Fibroblast of lung (primary cell): ENCODE measurements at regions not wholly inside any gene's neighbourhood (a gene's known extent, or its start where the extent isn't known, plus 50 kb on each side); places are given as distances from the start of the nearest gene placed in this dataset.

Source experiments
- DNase-seq, 2 donors: peaks; one replicate each; pipeline versions ENCODE4 v3.0.0 to v3.0.0-alpha.2; 2010; ENCODE audit warnings: low read depth in 2 of 2
- H2AFZ ChIP-seq: 2 replicates; pipeline ENCODE4 v1.5.1; 2012; ENCODE audit warnings: low read length, control low read depth, inconsistent platforms
- H3K27ac ChIP-seq: 2 replicates; pipeline ENCODE4 v1.5.1; 2011; ENCODE audit warnings: low read length, control low read depth; ENCODE audit not compliant: insufficient read depth
- H3K27me3 ChIP-seq: 2 replicates; pipeline ENCODE4 v1.5.1; 2011; ENCODE audit warnings: mild to moderate bottlenecking, low read length; ENCODE audit not compliant: control insufficient read depth, insufficient read depth
- H3K36me3 ChIP-seq: 2 replicates; pipeline ENCODE4 v1.5.1; 2011; ENCODE audit warnings: low read length; ENCODE audit not compliant: control insufficient read depth, insufficient read depth
- H3K4me1 ChIP-seq: 2 replicates; pipeline ENCODE4 v1.5.1; 2011; ENCODE audit warnings: low read length; ENCODE audit not compliant: control insufficient read depth, insufficient read depth; ENCODE audit errors: extremely low read depth
- H3K4me2 ChIP-seq: 2 replicates; pipeline ENCODE4 v1.5.1; 2011; ENCODE audit warnings: low read length, control low read depth; ENCODE audit not compliant: insufficient read depth; ENCODE audit errors: extremely low read depth
- H3K4me3 ChIP-seq, 4 experiments: fragments of 200-600 bp in 1 of 4; sonication (generic) in 1 of 4; replicated peaks in 1 of 4; 2 replicates each; pipeline ENCODE4 v1.5.1; 2011 to 2016; ENCODE audit warnings: low read length in 4 of 4, low read depth in 3 of 4, mild to moderate bottlenecking in 3 of 4, control low read depth in 2 of 4, inconsistent platforms in 1 of 4, mixed read lengths in 1 of 4; ENCODE audit not compliant: insufficient read depth in 1 of 4; ENCODE audit errors: control extremely low read depth in 1 of 4
- H3K79me2 ChIP-seq: 2 replicates; pipeline ENCODE4 v1.5.1; 2012; ENCODE audit warnings: mild to moderate bottlenecking, low read length, inconsistent platforms; ENCODE audit not compliant: control insufficient read depth, insufficient read depth
- H3K9ac ChIP-seq: 2 replicates; pipeline ENCODE4 v1.5.1; 2011; ENCODE audit warnings: mild to moderate bottlenecking, low read length, control low read depth; ENCODE audit not compliant: insufficient read depth
- H3K9me3 ChIP-seq: 2 replicates; pipeline ENCODE4 v1.5.1; 2012; ENCODE audit warnings: low read depth, low read length; ENCODE audit not compliant: control insufficient read depth, insufficient read depth
- H4K20me1 ChIP-seq: 2 replicates; pipeline ENCODE4 v1.5.1; 2011; ENCODE audit warnings: low read length; ENCODE audit not compliant: control insufficient read depth, insufficient read depth; ENCODE audit errors: extremely low read depth
- CTCF ChIP-seq, 2 donors: IDR thresholded peaks in 1 of 2; conservative IDR thresholded peaks in 1 of 2; 1 replicate in 1 of 2; 2 replicates in 1 of 2; pipeline ENCODE4 v1.5.1; 2011 to 2012; ENCODE audit warnings: low read length in 2 of 2, control low read depth in 1 of 2, inconsistent platforms in 1 of 2, low read depth in 1 of 2, mild to moderate bottlenecking in 1 of 2
- EZH2 ChIP-seq: IDR thresholded peaks from 2 replicates; pipeline ENCODE4 v1.5.1; 2012; ENCODE audit warnings: low read length, control low read depth, mild to moderate bottlenecking; ENCODE audit errors: missing control alignments

GRCh38 chr14:98638366-98638765 lies 633.6 kb downstream of the BCL11B start:
- Histone ChIP-seq H3K36me3 (no peaks in the 10 kb centered on the region), H3K4me2 (no peak overlapping the region), H3K4me1 (no peaks in the 10 kb centered on the region), H3K27me3 (no peaks in the 10 kb centered on the region), H3K4me3 (no peak overlapping the region), H3K9me3 (no peaks in the 10 kb centered on the region), H4K20me1 (no peaks in the 10 kb centered on the region), H3K79me2 (no peaks in the 10 kb centered on the region), H2AFZ (no peak overlapping the region), H3K27ac (no peak overlapping the region), H3K9ac (no peak overlapping the region)
- TF ChIP-seq CTCF (conservative IDR thresholded peaks at IDR 0.05 in 1 of 2, IDR thresholded peaks at IDR 0.05 in 1 of 2; ENCODE audit: low read depth in 1 of 2, low read length in 2 of 2) (no peak), EZH2 (no peak)
- no peak for DNase-seq

- no peak for DNase-seq
- no peaks in the 10 kb centered on the region for H3K27me3 ChIP-seq
- H3K27ac ChIP-seq = no peak overlapping the region
- no peaks in the 10 kb centered on the region for H3K9me3 ChIP-seq
- H3K4me3 ChIP-seq = no peak overlapping the region
- H3K4me2 ChIP-seq = no peak overlapping the region
- H3K36me3 ChIP-seq = no peaks in the 10 kb centered on the region
- H3K4me1 ChIP-seq = no peaks in the 10 kb centered on the region
- no peak overlapping the region for H2AFZ ChIP-seq
- H3K9ac ChIP-seq = no peak overlapping the region
- H3K79me2 ChIP-seq = no peaks in the 10 kb centered on the region
- TF ChIP-seq CTCF (conservative IDR thresholded peaks at IDR 0.05 in 1 of 2, IDR thresholded peaks at IDR 0.05 in 1 of 2; ENCODE audit: low read depth in 1 of 2, low read length in 2 of 2) = no peak
- TF ChIP-seq EZH2 = no peak
- no peaks in the 10 kb centered on the region for H4K20me1 ChIP-seq
Observed at GRCh38 chr14:98647754-98648153, 624.2 kb downstream of the BCL11B start.

- Histone ChIP-seq H3K9me3 (no peaks in the 10 kb centered on the region), H3K9ac (no peak overlapping the region), H3K4me3 (no peak overlapping the region), H4K20me1 (no peaks in the 10 kb centered on the region), H2AFZ (no peak overlapping the region), H3K4me1 (no peaks in the 10 kb centered on the region), H3K79me2 (no peaks in the 10 kb centered on the region), H3K4me2 (no peak overlapping the region), H3K27ac (no peak overlapping the region), H3K27me3 (no peaks in the 10 kb centered on the region), H3K36me3 (no peaks in the 10 kb centered on the region)
- TF ChIP-seq CTCF (conservative IDR thresholded peaks at IDR 0.05 in 1 of 2, IDR thresholded peaks at IDR 0.05 in 1 of 2; ENCODE audit: low read depth in 1 of 2, low read length in 2 of 2) (no peak), EZH2 (no peak)
- DNase-seq = no peak
Observed at GRCh38 chr14:98651037-98651436, 621.0 kb downstream of the BCL11B start.
